ENCODE measurements at regions not wholly inside any gene's neighbourhood (a gene's known extent, or its start where the extent isn't known, plus 50 kb on each side); places are given as distances from the start of the nearest gene placed in this dataset.

DNA sequence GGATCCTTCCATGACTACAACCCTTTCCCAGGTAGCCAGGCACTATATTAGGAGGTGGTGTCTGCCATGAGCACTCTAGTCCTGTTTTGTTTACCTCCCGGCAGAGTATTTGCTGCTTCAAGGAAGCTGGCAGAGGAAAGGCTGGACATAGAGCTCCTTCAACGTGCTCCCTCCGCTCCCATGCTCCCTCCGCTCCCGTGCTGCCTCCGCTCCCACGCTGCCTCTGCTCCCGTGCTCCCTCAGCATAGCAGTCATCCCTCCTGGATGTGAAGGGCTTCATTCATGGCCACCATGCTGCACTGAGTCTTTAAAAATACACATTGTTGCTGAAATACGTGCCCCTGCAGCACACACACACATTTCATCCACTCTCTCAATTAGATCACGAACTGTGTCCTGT lies 181.9 kb upstream of the MYT1L start:
- TF ChIP-seq YY1 (IDR thresholded peaks at IDR 0.05; ENCODE audit: insufficient read depth, insufficient read length) (no peak), SUZ12 (IDR thresholded peaks at IDR 0.05; ENCODE audit: extremely low read depth, insufficient read depth, insufficient read length) (no peak), ZNF274 (IDR thresholded peaks at IDR 0.05; ENCODE audit: low read depth, low read length) (no peak)
- no peaks in the 10 kb centered on the region for H3K4me1 ChIP-seq (ENCODE audit: insufficient read depth, insufficient read length)
- no peaks in the 10 kb centered on the region for H3K27me3 ChIP-seq (ENCODE audit: insufficient read depth, insufficient read length)
- no peak overlapping the region for H3K9ac ChIP-seq (ENCODE audit: insufficient read length, low read depth)
- no peaks in the 10 kb centered on the region for H3K36me3 ChIP-seq (ENCODE audit: insufficient read depth, insufficient read length, low read length)
- no peak for DNase-seq (ENCODE audit: low read depth, low spot score)
- no peak overlapping the region for H3K4me3 ChIP-seq (ENCODE audit: insufficient read length, low read depth)
- H3K9me3 ChIP-seq (ENCODE audit: insufficient read depth, low read length), result no peaks in the 10 kb centered on the region; the same call in 1 of the 2 replicates

DNA sequence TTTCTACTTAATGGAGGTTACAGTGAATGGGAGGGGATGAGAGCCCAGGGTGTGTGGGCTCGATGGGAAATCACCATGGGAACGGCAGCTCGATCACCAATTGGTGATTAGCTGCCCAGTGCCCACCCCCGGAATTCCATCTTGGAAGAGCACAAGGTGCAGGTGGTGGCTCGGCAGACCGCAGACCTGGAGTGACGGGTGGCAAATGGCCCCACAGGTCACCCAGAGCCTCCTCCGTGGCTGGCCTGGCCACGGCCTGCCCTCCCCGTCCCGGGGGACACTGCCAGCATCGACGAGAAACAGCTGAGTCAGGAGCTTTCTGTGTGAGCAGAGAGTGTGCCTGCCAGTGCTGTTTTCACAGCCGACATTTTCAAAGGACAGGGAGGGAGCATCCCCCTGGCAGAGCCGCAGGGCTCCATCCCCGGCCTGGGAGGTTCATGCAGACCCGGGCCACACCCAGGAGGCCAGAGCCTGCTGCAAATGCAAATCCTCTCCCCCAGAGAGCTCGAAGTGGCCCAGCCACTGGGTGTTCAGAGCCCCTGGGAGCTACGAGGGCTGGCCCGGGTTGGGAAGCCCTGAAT lies 176.4 kb upstream of the MYT1L start:
- TF ChIP-seq YY1 (IDR thresholded peaks at IDR 0.05; ENCODE audit: insufficient read depth, insufficient read length), result no peak
- TF ChIP-seq ZNF274 (IDR thresholded peaks at IDR 0.05; ENCODE audit: low read depth, low read length), result no peak
- no peak for TF ChIP-seq SUZ12 (IDR thresholded peaks at IDR 0.05; ENCODE audit: extremely low read depth, insufficient read depth, insufficient read length)
- Histone ChIP-seq H3K9ac (ENCODE audit: insufficient read length, low read depth) (no peak overlapping the region), H3K36me3 (ENCODE audit: insufficient read depth, insufficient read length, low read length) (no peaks in the 10 kb centered on the region), H3K4me3 (ENCODE audit: insufficient read length, low read depth) (no peak overlapping the region), H3K27me3 (ENCODE audit: insufficient read depth, insufficient read length) (no peaks in the 10 kb centered on the region), H3K9me3 (ENCODE audit: insufficient read depth, low read length) (peaks cover 20% of the 10 kb centered on the region; the same call in 1 of the 2 replicates), H3K4me1 (ENCODE audit: insufficient read depth, insufficient read length) (no peaks in the 10 kb centered on the region)
- no peak for DNase-seq (ENCODE audit: low read depth, low spot score)

GRCh38 chr2:2506536-2506935 lies 175.5 kb upstream of the MYT1L start:
- no peak for TF ChIP-seq SUZ12 (IDR thresholded peaks at IDR 0.05; ENCODE audit: extremely low read depth, insufficient read depth, insufficient read length)
- no peak for TF ChIP-seq YY1 (IDR thresholded peaks at IDR 0.05; ENCODE audit: insufficient read depth, insufficient read length)
- no peak for TF ChIP-seq ZNF274 (IDR thresholded peaks at IDR 0.05; ENCODE audit: low read depth, low read length)
- Histone ChIP-seq H3K4me3 (ENCODE audit: insufficient read length, low read depth) (no peak overlapping the region), H3K36me3 (ENCODE audit: insufficient read depth, insufficient read length, low read length) (no peaks in the 10 kb centered on the region), H3K9me3 (ENCODE audit: insufficient read depth, low read length) (peaks cover 20% of the 10 kb centered on the region; the same call in 1 of the 2 replicates), H3K4me1 (ENCODE audit: insufficient read depth, insufficient read length) (no peaks in the 10 kb centered on the region), H3K9ac (ENCODE audit: insufficient read length, low read depth) (no peak overlapping the region), H3K27me3 (ENCODE audit: insufficient read depth, insufficient read length) (no peaks in the 10 kb centered on the region)
- DNase-seq (ENCODE audit: low read depth, low spot score), result no peak

GRCh38 chr2:2505604-2506003 lies 174.5 kb upstream of the MYT1L start:
- Histone ChIP-seq H3K4me1 (ENCODE audit: insufficient read depth, insufficient read length) (no peaks in the 10 kb centered on the region), H3K4me3 (ENCODE audit: insufficient read length, low read depth) (no peak overlapping the region), H3K36me3 (ENCODE audit: insufficient read depth, insufficient read length, low read length) (no peaks in the 10 kb centered on the region), H3K9ac (ENCODE audit: insufficient read length, low read depth) (no peak overlapping the region), H3K27me3 (ENCODE audit: insufficient read depth, insufficient read length) (no peaks in the 10 kb centered on the region), H3K9me3 (ENCODE audit: insufficient read depth, low read length) (peaks cover 20% of the 10 kb centered on the region; the same call in 1 of the 2 replicates)
- TF ChIP-seq ZNF274 (IDR thresholded peaks at IDR 0.05; ENCODE audit: low read depth, low read length), result no peak
- no peak for TF ChIP-seq SUZ12 (IDR thresholded peaks at IDR 0.05; ENCODE audit: extremely low read depth, insufficient read depth, insufficient read length)
- no peak for TF ChIP-seq YY1 (IDR thresholded peaks at IDR 0.05; ENCODE audit: insufficient read depth, insufficient read length)
- DNase-seq (ENCODE audit: low read depth, low spot score), result no peak

DNA sequence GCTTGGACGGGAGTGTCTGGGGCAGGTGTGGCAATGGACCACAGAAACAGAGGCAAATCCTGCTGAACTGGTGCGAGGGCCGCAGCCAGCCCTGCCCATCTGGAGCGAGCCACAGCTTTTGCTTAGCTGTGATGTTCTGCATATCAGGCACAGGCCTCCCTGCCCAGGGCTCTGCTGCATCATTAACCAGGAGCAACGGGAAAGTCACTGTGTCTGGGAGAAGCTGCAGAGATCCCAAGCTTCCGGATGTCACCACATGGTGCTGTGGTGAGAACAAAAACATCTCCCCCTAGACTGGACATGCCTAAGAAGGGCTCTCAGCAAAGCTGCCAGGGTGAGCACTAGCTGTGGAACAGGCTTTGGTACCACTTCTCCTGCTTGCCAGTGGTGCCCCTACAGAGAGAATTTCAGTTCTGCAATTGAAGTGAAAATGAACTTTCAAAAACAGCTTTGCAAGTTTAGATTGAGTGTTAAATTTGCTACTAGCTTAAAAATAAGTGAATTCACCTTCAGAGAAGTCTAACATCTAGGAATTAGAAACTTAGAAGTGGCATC lies 172.9 kb upstream of the MYT1L start:
- Histone ChIP-seq H3K4me3 (ENCODE audit: insufficient read length, low read depth) (no peak overlapping the region), H3K27me3 (ENCODE audit: insufficient read depth, insufficient read length) (no peaks in the 10 kb centered on the region), H3K9me3 (ENCODE audit: insufficient read depth, low read length) (peaks cover 20% of the 10 kb centered on the region; the same call in 1 of the 2 replicates), H3K36me3 (ENCODE audit: insufficient read depth, insufficient read length, low read length) (no peaks in the 10 kb centered on the region), H3K9ac (ENCODE audit: insufficient read length, low read depth) (no peak overlapping the region), H3K4me1 (ENCODE audit: insufficient read depth, insufficient read length) (no peaks in the 10 kb centered on the region)
- TF ChIP-seq SUZ12 (IDR thresholded peaks at IDR 0.05; ENCODE audit: extremely low read depth, insufficient read depth, insufficient read length), result no peak
- no peak for TF ChIP-seq ZNF274 (IDR thresholded peaks at IDR 0.05; ENCODE audit: low read depth, low read length)
- TF ChIP-seq YY1 (IDR thresholded peaks at IDR 0.05; ENCODE audit: insufficient read depth, insufficient read length), result no peak
- DNase-seq (ENCODE audit: low read depth, low spot score), result no peak

DNA sequence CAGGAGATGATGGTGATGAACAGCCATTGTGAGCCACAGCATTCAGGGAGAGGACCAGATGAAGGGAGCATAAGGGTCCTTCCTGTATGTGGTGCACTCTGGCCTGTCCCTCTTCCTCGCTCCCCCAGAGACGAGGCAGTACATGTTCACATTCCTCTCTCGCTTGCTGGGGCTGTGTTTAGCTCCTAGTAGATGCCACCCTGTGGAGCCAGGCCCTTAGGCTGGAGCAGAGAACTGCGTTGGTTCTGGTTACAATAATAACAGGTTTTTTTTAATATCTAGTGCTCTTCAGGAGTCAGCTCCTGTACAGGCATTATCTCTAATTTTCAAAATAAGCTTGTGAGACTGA lies 171.1 kb upstream of the MYT1L start:
- no peak for TF ChIP-seq YY1 (IDR thresholded peaks at IDR 0.05; ENCODE audit: insufficient read depth, insufficient read length)
- TF ChIP-seq SUZ12 (IDR thresholded peaks at IDR 0.05; ENCODE audit: extremely low read depth, insufficient read depth, insufficient read length), result no peak
- TF ChIP-seq ZNF274 (IDR thresholded peaks at IDR 0.05; ENCODE audit: low read depth, low read length), result no peak
- DNase-seq (ENCODE audit: low read depth, low spot score), result no peak
- Histone ChIP-seq H3K27me3 (ENCODE audit: insufficient read depth, insufficient read length) (no peaks in the 10 kb centered on the region), H3K4me1 (ENCODE audit: insufficient read depth, insufficient read length) (no peaks in the 10 kb centered on the region), H3K4me3 (ENCODE audit: insufficient read length, low read depth) (no peak overlapping the region), H3K9me3 (ENCODE audit: insufficient read depth, low read length) (peaks cover 20% of the 10 kb centered on the region; the same call in 1 of the 2 replicates), H3K36me3 (ENCODE audit: insufficient read depth, insufficient read length, low read length) (no peaks in the 10 kb centered on the region), H3K9ac (ENCODE audit: insufficient read length, low read depth) (no peak overlapping the region)

DNA sequence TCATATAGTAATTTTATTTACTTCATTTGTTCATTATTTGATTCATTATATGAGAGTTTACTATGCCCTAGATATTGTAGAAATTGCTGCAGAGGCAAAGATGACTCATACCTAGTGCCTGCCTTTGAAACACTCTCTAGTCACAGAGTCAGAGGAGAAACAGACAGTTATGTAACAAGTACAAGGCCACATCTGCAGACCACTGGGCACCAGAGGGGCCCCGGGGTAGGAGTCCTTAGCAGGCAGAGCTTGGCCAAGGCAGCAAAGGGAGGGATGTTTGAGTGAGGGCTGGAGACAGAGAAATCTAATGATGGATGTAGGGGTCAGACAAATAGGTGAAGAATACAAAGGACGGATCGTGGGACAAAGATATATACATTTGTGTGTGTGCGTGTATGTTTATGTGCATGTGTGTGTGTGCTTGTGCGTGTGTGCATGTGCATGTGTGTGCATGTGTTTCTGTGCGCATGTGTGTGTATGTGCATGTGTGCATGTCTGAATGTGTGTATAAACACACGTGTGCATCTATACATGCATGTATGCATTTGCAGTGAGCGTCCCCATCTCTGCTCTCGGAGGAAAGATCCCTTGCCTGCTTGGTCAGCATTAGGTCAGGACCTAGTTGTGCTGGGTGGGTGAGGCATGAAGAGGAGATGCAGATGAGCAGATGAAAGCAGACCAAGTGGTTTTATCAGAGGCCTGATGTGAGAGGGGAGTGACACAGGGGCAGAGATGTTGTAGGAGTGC lies 170.6 kb upstream of the MYT1L start:
- Histone ChIP-seq H3K9me3 (ENCODE audit: insufficient read depth, low read length) (peaks cover 16% of the 10 kb centered on the region; the same call in 1 of the 2 replicates), H3K36me3 (ENCODE audit: insufficient read depth, insufficient read length, low read length) (no peaks in the 10 kb centered on the region), H3K4me3 (ENCODE audit: insufficient read length, low read depth) (no peak overlapping the region), H3K27me3 (ENCODE audit: insufficient read depth, insufficient read length) (no peaks in the 10 kb centered on the region), H3K9ac (ENCODE audit: insufficient read length, low read depth) (no peak overlapping the region), H3K4me1 (ENCODE audit: insufficient read depth, insufficient read length) (no peaks in the 10 kb centered on the region)
- TF ChIP-seq SUZ12 (IDR thresholded peaks at IDR 0.05; ENCODE audit: extremely low read depth, insufficient read depth, insufficient read length) (no peak), YY1 (IDR thresholded peaks at IDR 0.05; ENCODE audit: insufficient read depth, insufficient read length) (no peak), ZNF274 (IDR thresholded peaks at IDR 0.05; ENCODE audit: low read depth, low read length) (no peak)
- no peak for DNase-seq (ENCODE audit: low read depth, low spot score)

Data from NT2/D1 (cell line).